ENCODE measurements at regions not wholly inside any gene's neighbourhood (a gene's known extent, or its start where the extent isn't known, plus 50 kb on each side); places are given as distances from the start of the nearest gene placed in this dataset.

- H3K27me3 ChIP-seq (ENCODE audit: low read depth) = no peaks in the 10 kb centered on the region
- intact Hi-C loops (cut with micrococcal nuclease) = no loop called here
- H3K4me3 ChIP-seq = no peak overlapping the region
- no peak for DNase-seq
- TF ChIP-seq, protein P1, sequence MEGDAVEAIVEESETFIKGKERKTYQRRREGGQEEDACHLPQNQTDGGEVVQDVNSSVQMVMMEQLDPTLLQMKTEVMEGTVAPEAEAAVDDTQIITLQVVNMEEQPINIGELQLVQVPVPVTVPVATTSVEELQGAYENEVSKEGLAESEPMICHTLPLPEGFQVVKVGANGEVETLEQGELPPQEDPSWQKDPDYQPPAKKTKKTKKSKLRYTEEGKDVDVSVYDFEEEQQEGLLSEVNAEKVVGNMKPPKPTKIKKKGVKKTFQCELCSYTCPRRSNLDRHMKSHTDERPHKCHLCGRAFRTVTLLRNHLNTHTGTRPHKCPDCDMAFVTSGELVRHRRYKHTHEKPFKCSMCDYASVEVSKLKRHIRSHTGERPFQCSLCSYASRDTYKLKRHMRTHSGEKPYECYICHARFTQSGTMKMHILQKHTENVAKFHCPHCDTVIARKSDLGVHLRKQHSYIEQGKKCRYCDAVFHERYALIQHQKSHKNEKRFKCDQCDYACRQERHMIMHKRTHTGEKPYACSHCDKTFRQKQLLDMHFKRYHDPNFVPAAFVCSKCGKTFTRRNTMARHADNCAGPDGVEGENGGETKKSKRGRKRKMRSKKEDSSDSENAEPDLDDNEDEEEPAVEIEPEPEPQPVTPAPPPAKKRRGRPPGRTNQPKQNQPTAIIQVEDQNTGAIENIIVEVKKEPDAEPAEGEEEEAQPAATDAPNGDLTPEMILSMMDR (IDR thresholded peaks at IDR 0.05; ENCODE audit: borderline replicate concordance) = no peak
- no peak overlapping the region for H3K27ac ChIP-seq (replicated peaks)
- H3K4me1 ChIP-seq = no peaks in the 10 kb centered on the region
- H3K36me3 ChIP-seq = no peaks in the 10 kb centered on the region
- H3K9me3 ChIP-seq (replicated peaks) = no peaks in the 10 kb centered on the region
Observed at GRCh38 chr7:93725954-93726353, 151.4 kb upstream of the CALCR start.

DNA sequence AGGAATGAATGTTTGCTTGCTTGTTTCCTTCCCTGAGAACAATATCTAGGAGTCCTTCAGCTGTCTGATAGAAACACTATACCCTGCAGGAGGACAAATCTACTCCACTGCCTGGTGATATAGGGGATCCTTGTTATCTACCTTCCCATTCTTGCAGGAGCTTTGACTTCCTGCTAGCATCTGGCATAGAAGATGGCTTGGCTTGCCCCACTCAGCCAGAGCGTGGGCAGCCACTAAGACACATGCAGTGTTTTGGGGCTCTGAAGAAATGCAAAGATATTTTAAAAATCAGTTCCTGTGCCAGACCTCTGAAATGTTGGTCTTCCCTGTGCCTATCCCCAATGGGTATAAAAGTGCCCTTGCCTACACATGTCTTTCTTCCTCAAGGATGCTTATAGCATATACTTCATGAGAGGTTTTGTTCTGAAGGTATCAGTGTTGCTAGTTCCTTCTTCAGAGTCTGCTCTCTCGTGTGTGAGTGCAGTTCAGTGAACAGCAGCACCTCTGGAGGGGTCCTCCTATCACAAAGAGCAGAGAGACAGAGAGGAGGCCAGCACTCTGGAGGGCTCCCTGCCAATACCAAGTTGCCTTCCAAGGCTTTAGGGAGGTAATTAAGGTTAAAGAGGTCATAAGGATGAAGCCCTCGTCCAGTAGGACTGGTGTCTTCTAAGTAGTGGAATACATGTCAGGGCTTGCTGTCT is 149.1 kb upstream of the CALCR start:
- TF ChIP-seq, protein P1 (IDR thresholded peaks at IDR 0.05; ENCODE audit: borderline replicate concordance) = no peak
- Histone ChIP-seq H3K4me3 (no peak overlapping the region), H3K27me3 (ENCODE audit: low read depth) (no peaks in the 10 kb centered on the region), H3K9me3 (replicated peaks) (no peaks in the 10 kb centered on the region), H3K27ac (replicated peaks) (no peak overlapping the region), H3K4me1 (no peaks in the 10 kb centered on the region), H3K36me3 (no peaks in the 10 kb centered on the region)
- no peak for DNase-seq
- intact Hi-C loops (cut with micrococcal nuclease) = no loop called here

- no peak for DNase-seq
- no peak overlapping the region for H3K27ac ChIP-seq (replicated peaks)
Observed at GRCh38 chr7:93720106-93720505, 145.6 kb upstream of the CALCR start.

DNA sequence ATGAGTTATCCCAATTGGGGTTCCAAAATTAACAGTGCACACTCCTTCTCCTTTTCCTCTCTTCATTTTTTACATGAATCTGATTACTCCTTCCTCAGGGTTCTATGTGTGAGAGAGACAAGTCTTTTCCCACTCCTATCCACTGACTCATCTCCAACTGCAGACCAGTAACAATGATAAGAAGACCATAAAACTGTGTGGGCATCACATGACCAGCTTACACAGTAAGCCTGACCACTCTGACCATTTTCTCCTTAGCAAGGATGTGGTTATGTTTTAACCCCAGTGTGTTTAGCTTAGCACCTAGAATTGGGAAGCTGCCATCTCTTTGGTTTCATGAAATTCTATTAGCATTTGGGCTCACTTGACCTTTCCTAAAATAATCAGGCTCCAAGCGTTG is 145.0 kb upstream of the CALCR start:
- H3K27ac ChIP-seq (replicated peaks) = no peak overlapping the region
- no peak for DNase-seq
- no peak overlapping the region for H3K4me3 ChIP-seq
- no peaks in the 10 kb centered on the region for H3K9me3 ChIP-seq (replicated peaks)
- H3K36me3 ChIP-seq = no peaks in the 10 kb centered on the region
- intact Hi-C loops (cut with micrococcal nuclease) = no loop called here
- H3K27me3 ChIP-seq (ENCODE audit: low read depth) = no peaks in the 10 kb centered on the region
- TF ChIP-seq, protein P1 (IDR thresholded peaks at IDR 0.05; ENCODE audit: borderline replicate concordance) = no peak
- H3K4me1 ChIP-seq = no peaks in the 10 kb centered on the region

More at GRCh38 chr7:93720106-93720505, 145.6 kb upstream of the CALCR start:
- H3K4me3 ChIP-seq = no peak overlapping the region
- intact Hi-C loops (cut with micrococcal nuclease) = no loop called here
- TF ChIP-seq, protein P1 (IDR thresholded peaks at IDR 0.05; ENCODE audit: borderline replicate concordance) = no peak
- H3K27me3 ChIP-seq (ENCODE audit: low read depth) = no peaks in the 10 kb centered on the region
- H3K4me1 ChIP-seq = no peaks in the 10 kb centered on the region
- H3K36me3 ChIP-seq = no peaks in the 10 kb centered on the region
- H3K9me3 ChIP-seq (replicated peaks) = no peaks in the 10 kb centered on the region

GRCh38 chr7:93717217-93717900 is 142.8 kb upstream of the CALCR start:
- no peak overlapping the region for H3K27ac ChIP-seq (replicated peaks)
- no peak for DNase-seq
- H3K36me3 ChIP-seq = no peaks in the 10 kb centered on the region
- TF ChIP-seq, protein P1 (IDR thresholded peaks at IDR 0.05; ENCODE audit: borderline replicate concordance) = no peak
- H3K27me3 ChIP-seq (ENCODE audit: low read depth) = no peaks in the 10 kb centered on the region
- peaks cover 16% of the 10 kb centered on the region for H3K4me1 ChIP-seq
- H3K9me3 ChIP-seq (replicated peaks) = no peaks in the 10 kb centered on the region
- H3K4me3 ChIP-seq = no peak overlapping the region
- intact Hi-C loops (cut with micrococcal nuclease) = no loop called here
